ENCODE measurements at regions not wholly inside any gene's neighbourhood (a gene's known extent, or its start where the extent isn't known, plus 50 kb on each side); places are given as distances from the start of the nearest gene placed in this dataset.

- no peak for ATAC-seq
- ChIA-PET POLR2A (no interaction called here), CTCF (no interaction called here)
- Histone ChIP-seq H3K36me3 (ENCODE audit: control insufficient read depth, insufficient read depth, low read length) (no peaks in the 10 kb centered on the region), H3K27ac (ENCODE audit: low read length) (no peak overlapping the region), H3K4me3 (ENCODE audit: low read depth in 2 of 2, low read length in 2 of 2) (no peak overlapping the region), H3K27me3 (ENCODE audit: control insufficient read depth, insufficient read depth, low read length) (no peaks in the 10 kb centered on the region), H3K9me3 (ENCODE audit: control insufficient read depth, insufficient read depth, low read depth, low read length) (no peaks in the 10 kb centered on the region), H3K4me1 (ENCODE audit: control insufficient read depth, insufficient read depth, low read length) (no peaks in the 10 kb centered on the region)
- in situ Hi-C loops (cut with HindIII; ENCODE audit: low pct_unique_long_range_greater_than_20kb, low sequenced_read_pairs): no loop called here
- no peak for DNase-seq (ENCODE audit: low read depth, low spot score)
- BruUV-seq (replicated peaks): no TSS peak
- intact Hi-C loops (cut with micrococcal nuclease; ENCODE audit: unreplicated experiment): no loop called here
- no peak for TF ChIP-seq POLR2AphosphoS5 (IDR thresholded peaks at IDR 0.05; ENCODE audit: low read depth, low read length)
- TF ChIP-seq SIN3A (IDR thresholded peaks at IDR 0.05; ENCODE audit: borderline replicate concordance, insufficient read depth, low read depth, low read length): no peak
- TF ChIP-seq, protein P1, sequence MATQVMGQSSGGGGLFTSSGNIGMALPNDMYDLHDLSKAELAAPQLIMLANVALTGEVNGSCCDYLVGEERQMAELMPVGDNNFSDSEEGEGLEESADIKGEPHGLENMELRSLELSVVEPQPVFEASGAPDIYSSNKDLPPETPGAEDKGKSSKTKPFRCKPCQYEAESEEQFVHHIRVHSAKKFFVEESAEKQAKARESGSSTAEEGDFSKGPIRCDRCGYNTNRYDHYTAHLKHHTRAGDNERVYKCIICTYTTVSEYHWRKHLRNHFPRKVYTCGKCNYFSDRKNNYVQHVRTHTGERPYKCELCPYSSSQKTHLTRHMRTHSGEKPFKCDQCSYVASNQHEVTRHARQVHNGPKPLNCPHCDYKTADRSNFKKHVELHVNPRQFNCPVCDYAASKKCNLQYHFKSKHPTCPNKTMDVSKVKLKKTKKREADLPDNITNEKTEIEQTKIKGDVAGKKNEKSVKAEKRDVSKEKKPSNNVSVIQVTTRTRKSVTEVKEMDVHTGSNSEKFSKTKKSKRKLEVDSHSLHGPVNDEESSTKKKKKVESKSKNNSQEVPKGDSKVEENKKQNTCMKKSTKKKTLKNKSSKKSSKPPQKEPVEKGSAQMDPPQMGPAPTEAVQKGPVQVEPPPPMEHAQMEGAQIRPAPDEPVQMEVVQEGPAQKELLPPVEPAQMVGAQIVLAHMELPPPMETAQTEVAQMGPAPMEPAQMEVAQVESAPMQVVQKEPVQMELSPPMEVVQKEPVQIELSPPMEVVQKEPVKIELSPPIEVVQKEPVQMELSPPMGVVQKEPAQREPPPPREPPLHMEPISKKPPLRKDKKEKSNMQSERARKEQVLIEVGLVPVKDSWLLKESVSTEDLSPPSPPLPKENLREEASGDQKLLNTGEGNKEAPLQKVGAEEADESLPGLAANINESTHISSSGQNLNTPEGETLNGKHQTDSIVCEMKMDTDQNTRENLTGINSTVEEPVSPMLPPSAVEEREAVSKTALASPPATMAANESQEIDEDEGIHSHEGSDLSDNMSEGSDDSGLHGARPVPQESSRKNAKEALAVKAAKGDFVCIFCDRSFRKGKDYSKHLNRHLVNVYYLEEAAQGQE (IDR thresholded peaks at IDR 0.05; ENCODE audit: insufficient read depth in 1 of 2, low read depth in 2 of 2, low read length in 1 of 2): no peak
- TF ChIP-seq TCF7L2 (IDR thresholded peaks at IDR 0.05; ENCODE audit: low read depth, low read length): no peak
- TF ChIP-seq, protein P2, sequence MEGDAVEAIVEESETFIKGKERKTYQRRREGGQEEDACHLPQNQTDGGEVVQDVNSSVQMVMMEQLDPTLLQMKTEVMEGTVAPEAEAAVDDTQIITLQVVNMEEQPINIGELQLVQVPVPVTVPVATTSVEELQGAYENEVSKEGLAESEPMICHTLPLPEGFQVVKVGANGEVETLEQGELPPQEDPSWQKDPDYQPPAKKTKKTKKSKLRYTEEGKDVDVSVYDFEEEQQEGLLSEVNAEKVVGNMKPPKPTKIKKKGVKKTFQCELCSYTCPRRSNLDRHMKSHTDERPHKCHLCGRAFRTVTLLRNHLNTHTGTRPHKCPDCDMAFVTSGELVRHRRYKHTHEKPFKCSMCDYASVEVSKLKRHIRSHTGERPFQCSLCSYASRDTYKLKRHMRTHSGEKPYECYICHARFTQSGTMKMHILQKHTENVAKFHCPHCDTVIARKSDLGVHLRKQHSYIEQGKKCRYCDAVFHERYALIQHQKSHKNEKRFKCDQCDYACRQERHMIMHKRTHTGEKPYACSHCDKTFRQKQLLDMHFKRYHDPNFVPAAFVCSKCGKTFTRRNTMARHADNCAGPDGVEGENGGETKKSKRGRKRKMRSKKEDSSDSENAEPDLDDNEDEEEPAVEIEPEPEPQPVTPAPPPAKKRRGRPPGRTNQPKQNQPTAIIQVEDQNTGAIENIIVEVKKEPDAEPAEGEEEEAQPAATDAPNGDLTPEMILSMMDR (IDR thresholded peaks at IDR 0.05): no peak
These were observed 182.7 kb downstream of the PPARGC1A start for GRCh38 chr4:23706972-23707651.

GRCh38 chr4:23700197-23700596, 189.7 kb downstream of the PPARGC1A start:
- Histone ChIP-seq H3K27ac (ENCODE audit: low read length) (no peak overlapping the region), H3K4me3 (ENCODE audit: low read depth in 2 of 2, low read length in 2 of 2) (no peak overlapping the region), H3K27me3 (ENCODE audit: control insufficient read depth, insufficient read depth, low read length) (no peaks in the 10 kb centered on the region), H3K36me3 (ENCODE audit: control insufficient read depth, insufficient read depth, low read length) (no peaks in the 10 kb centered on the region), H3K9me3 (ENCODE audit: control insufficient read depth, insufficient read depth, low read depth, low read length) (no peaks in the 10 kb centered on the region), H3K4me1 (ENCODE audit: control insufficient read depth, insufficient read depth, low read length) (no peaks in the 10 kb centered on the region)
- intact Hi-C loops (cut with micrococcal nuclease; ENCODE audit: unreplicated experiment): no loop called here
- CTCF ChIA-PET: no interaction called here
- in situ Hi-C loops (cut with HindIII; ENCODE audit: low pct_unique_long_range_greater_than_20kb, low sequenced_read_pairs): no loop called here
- no peak for ATAC-seq
- POLR2A ChIA-PET: no interaction called here
- TF ChIP-seq, protein P1 (IDR thresholded peaks at IDR 0.05; ENCODE audit: insufficient read depth in 1 of 2, low read depth in 2 of 2, low read length in 1 of 2): no peak
- TF ChIP-seq, protein P2 (IDR thresholded peaks at IDR 0.05): no peak
- TF ChIP-seq SIN3A (IDR thresholded peaks at IDR 0.05; ENCODE audit: borderline replicate concordance, insufficient read depth, low read depth, low read length): no peak
- no peak for TF ChIP-seq POLR2AphosphoS5 (IDR thresholded peaks at IDR 0.05; ENCODE audit: low read depth, low read length)
- no peak for TF ChIP-seq TCF7L2 (IDR thresholded peaks at IDR 0.05; ENCODE audit: low read depth, low read length)
- DNase-seq (ENCODE audit: low read depth, low spot score): no peak
- BruUV-seq (replicated peaks): no TSS peak
